ENCODE measurements at regions not wholly inside any gene's neighbourhood (a gene's known extent, or its start where the extent isn't known, plus 50 kb on each side); places are given as distances from the start of the nearest gene placed in this dataset.
"Not testable (repeated sequence)": the region's sequence is repeated elsewhere in the genome, so short reads cannot be mapped to it uniquely, and the experiment has no call there.

DNA sequence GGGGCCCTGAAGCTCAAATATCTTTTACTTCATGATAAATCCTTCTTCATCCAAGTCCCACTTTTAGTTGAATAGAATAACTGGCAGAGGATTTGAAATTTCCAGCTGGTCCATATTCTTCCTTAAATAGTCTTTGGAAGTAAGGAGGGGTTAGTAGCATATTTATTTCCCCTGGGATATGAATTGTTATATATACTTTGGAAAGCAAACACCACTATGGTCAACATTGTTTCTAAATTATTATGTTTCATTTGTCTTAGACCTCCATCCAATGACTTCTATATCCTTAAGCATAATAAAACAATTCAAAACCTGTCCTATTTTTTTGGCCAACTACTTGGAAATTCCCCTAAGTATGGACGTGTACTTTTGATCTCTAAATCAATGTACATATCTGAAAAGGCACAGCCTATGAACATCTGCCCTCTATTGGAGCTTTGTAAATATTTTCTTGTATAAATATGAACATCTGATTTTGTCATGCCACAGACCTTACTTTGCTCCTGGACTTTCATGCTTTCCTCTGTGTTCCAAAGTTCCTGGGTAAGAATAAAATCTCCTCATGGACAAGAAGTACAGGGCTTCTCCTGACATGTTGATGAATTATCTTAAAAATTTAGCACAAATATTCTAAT lies 1212.0 kb downstream of the GALC start:
- peaks cover 3% of the 10 kb centered on the region for H3K9me3 Mint-ChIP-seq (ENCODE audit: unreplicated experiment)
- no peak for DNase-seq
- H3K4me1 Mint-ChIP-seq (ENCODE audit: low read depth, unreplicated experiment): no peaks in the 10 kb centered on the region
- TF ChIP-seq, protein P1, sequence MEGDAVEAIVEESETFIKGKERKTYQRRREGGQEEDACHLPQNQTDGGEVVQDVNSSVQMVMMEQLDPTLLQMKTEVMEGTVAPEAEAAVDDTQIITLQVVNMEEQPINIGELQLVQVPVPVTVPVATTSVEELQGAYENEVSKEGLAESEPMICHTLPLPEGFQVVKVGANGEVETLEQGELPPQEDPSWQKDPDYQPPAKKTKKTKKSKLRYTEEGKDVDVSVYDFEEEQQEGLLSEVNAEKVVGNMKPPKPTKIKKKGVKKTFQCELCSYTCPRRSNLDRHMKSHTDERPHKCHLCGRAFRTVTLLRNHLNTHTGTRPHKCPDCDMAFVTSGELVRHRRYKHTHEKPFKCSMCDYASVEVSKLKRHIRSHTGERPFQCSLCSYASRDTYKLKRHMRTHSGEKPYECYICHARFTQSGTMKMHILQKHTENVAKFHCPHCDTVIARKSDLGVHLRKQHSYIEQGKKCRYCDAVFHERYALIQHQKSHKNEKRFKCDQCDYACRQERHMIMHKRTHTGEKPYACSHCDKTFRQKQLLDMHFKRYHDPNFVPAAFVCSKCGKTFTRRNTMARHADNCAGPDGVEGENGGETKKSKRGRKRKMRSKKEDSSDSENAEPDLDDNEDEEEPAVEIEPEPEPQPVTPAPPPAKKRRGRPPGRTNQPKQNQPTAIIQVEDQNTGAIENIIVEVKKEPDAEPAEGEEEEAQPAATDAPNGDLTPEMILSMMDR (IDR thresholded peaks at IDR 0.05; ENCODE audit: partially characterized antibody, unreplicated experiment): no peak
- no peak overlapping the region for H3K4me3 Mint-ChIP-seq (ENCODE audit: unreplicated experiment)
- no peak overlapping the region for H3K27ac Mint-ChIP-seq (ENCODE audit: unreplicated experiment)
- peaks cover 7% of the 10 kb centered on the region for H3K36me3 Mint-ChIP-seq (ENCODE audit: unreplicated experiment)
- no peaks in the 10 kb centered on the region for H3K27me3 Mint-ChIP-seq (ENCODE audit: unreplicated experiment)

DNA sequence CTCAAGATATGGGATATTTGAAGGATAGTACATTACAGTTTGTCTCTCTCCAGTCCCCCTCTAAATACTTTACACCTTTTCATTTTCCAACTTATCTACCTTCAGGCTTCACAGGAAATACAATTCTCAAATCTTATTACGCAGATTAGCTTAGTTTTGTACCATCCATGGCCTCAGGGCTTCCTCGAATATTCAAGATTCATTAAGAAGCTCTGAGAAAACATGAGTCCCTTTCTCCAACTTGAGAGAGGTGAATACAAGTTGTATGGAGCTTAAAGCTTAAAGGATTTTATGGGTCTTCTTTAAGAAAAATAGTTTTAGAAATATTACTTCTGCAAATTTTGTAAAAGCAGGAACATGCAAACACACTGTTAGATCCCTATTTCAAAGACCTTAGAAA lies 1212.5 kb downstream of the GALC start:
- no peak for DNase-seq
- H3K9me3 Mint-ChIP-seq (ENCODE audit: unreplicated experiment): peaks cover 3% of the 10 kb centered on the region
- no peaks in the 10 kb centered on the region for H3K4me1 Mint-ChIP-seq (ENCODE audit: low read depth, unreplicated experiment)
- H3K27ac Mint-ChIP-seq (ENCODE audit: unreplicated experiment): no peak overlapping the region
- TF ChIP-seq, protein P1 (IDR thresholded peaks at IDR 0.05; ENCODE audit: partially characterized antibody, unreplicated experiment): no peak
- no peak overlapping the region for H3K4me3 Mint-ChIP-seq (ENCODE audit: unreplicated experiment)
- no peaks in the 10 kb centered on the region for H3K27me3 Mint-ChIP-seq (ENCODE audit: unreplicated experiment)
- peaks cover 8% of the 10 kb centered on the region for H3K36me3 Mint-ChIP-seq (ENCODE audit: unreplicated experiment)

DNA sequence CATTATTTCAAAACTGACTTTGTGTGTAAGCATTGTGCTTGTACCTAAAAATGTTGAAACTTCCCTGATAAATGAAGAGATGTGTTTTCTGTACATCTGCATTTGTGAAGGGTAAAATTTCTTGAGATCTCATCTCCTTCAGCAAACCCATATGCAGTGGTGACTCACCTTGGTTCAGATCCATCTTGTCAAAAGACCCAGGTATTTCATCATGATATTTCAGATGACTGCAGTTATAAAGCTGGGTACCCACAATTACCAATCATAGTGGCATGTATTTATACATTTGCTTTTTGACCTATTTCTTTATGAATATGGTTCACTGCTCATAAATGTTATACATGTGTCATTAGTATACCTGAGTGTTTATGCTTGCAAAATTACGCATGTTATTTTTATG lies 1213.6 kb downstream of the GALC start:
- TF ChIP-seq, protein P1 (IDR thresholded peaks at IDR 0.05; ENCODE audit: partially characterized antibody, unreplicated experiment): no peak
- H3K27me3 Mint-ChIP-seq (ENCODE audit: unreplicated experiment): no peaks in the 10 kb centered on the region
- no peak overlapping the region for H3K27ac Mint-ChIP-seq (ENCODE audit: unreplicated experiment)
- H3K4me1 Mint-ChIP-seq (ENCODE audit: low read depth, unreplicated experiment): no peaks in the 10 kb centered on the region
- H3K36me3 Mint-ChIP-seq (ENCODE audit: unreplicated experiment): peaks cover 8% of the 10 kb centered on the region
- no peak overlapping the region for H3K4me3 Mint-ChIP-seq (ENCODE audit: unreplicated experiment)
- peaks cover 3% of the 10 kb centered on the region for H3K9me3 Mint-ChIP-seq (ENCODE audit: unreplicated experiment)
- DNase-seq: no peak

DNA sequence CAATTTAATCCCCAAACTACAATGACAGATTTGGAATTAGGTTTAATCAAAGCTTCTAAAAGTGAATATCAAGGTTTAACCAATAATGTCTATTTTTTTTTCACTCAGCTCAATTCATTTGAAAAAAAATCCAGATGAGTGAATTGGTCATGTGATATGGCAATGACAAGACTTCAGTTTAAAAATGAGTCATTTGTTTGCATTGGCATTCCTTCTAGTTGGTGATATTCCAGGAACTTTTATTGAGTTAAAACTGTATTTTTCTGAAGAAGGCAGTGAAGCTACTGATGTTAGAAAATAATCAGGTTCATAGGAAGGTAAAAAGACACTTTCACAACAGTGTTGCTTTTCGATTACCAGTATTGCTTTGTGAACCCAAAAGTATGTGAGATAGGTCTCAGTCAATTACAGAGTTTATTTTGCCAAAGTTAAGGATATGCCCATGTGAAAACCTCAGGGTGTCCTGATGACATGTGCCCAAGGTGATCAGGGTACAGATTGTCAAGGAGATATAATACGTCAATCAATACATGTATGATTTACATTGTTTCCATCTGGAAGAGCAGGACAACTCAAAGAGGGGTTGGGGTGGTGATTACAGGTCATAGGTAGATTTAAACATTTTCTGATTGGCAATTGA lies 1214.9 kb downstream of the GALC start:
- H3K36me3 Mint-ChIP-seq (ENCODE audit: unreplicated experiment): peaks cover 8% of the 10 kb centered on the region
- peaks cover 3% of the 10 kb centered on the region for H3K9me3 Mint-ChIP-seq (ENCODE audit: unreplicated experiment)
- no peak overlapping the region for H3K27ac Mint-ChIP-seq (ENCODE audit: unreplicated experiment)
- TF ChIP-seq, protein P1 (IDR thresholded peaks at IDR 0.05; ENCODE audit: partially characterized antibody, unreplicated experiment): no peak
- no peaks in the 10 kb centered on the region for H3K4me1 Mint-ChIP-seq (ENCODE audit: low read depth, unreplicated experiment)
- H3K27me3 Mint-ChIP-seq (ENCODE audit: unreplicated experiment): no peaks in the 10 kb centered on the region
- DNase-seq: no peak
- no peak overlapping the region for H3K4me3 Mint-ChIP-seq (ENCODE audit: unreplicated experiment)

DNA sequence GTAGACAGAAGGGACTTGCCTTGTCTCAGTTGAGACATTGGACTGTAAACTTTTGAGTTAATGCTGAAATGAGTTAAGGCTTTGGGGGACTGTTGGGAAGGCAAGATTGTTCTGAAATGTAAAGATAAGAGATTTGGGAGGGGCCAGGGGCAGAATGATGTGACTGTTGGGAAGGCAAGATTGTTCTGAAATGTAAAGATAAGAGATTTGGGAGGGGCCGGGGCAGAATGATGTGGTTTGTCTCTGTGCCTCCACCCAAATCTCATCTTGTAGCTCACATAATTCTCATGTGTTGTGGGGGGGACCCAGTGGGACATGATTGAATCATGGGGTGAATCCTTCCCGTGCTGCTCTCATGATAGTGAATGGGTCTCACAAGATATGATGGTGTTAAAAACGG lies 1217.1 kb downstream of the GALC start:
- H3K27me3 Mint-ChIP-seq (ENCODE audit: unreplicated experiment); H3K9me3 Mint-ChIP-seq (ENCODE audit: unreplicated experiment); H3K36me3 Mint-ChIP-seq (ENCODE audit: unreplicated experiment); H3K4me1 Mint-ChIP-seq (ENCODE audit: low read depth, unreplicated experiment); DNase-seq; H3K4me3 Mint-ChIP-seq (ENCODE audit: unreplicated experiment); H3K27ac Mint-ChIP-seq (ENCODE audit: unreplicated experiment): not testable (repeated sequence)

Data from glutamatergic neuron (in vitro differentiated cells).